Activated T-cell treated with anti-CD3 and anti-CD28 coated beads for 1 hour (primary cell): ENCODE measurements at regions not wholly inside any gene's neighbourhood (a gene's known extent, or its start where the extent isn't known, plus 50 kb on each side); places are given as distances from the start of the nearest gene placed in this dataset.
"Not testable (repeated sequence)": the region's sequence is repeated elsewhere in the genome, so short reads cannot be mapped to it uniquely, and the experiment has no call there.

Experiments
- DNase-seq: peaks from one replicate; pipeline ENCODE4 v3.0.0-alpha.2; 2020; ENCODE audit warnings: low read depth

GRCh38 chr3:99315896-99316295 is 322.5 kb upstream of the COL8A1 start:
- no peak for DNase-seq

GRCh38 chr3:99313485-99313884 is 324.9 kb upstream of the COL8A1 start:
- DNase-seq, result no peak

GRCh38 chr3:99298661-99299060 is 339.7 kb upstream of the COL8A1 start:
- DNase-seq, result no peak

- no peak for DNase-seq
Measured at GRCh38 chr3:99295836-99296235, 342.6 kb upstream of the COL8A1 start.

GRCh38 chr3:99294092-99294491 is 344.3 kb upstream of the COL8A1 start:
- not testable (repeated sequence) for DNase-seq

GRCh38 chr3:99287876-99288275 is 350.5 kb upstream of the COL8A1 start:
- no peak for DNase-seq

- no peak for DNase-seq
Measured at GRCh38 chr3:99286266-99286845, 352.0 kb upstream of the COL8A1 start.

GRCh38 chr3:99269606-99270351 is 368.3 kb upstream of the DCBLD2 start:
- no peak for DNase-seq

GRCh38 chr3:99256788-99257187 is 355.3 kb upstream of the DCBLD2 start:
- no peak for DNase-seq

GRCh38 chr3:99253963-99254355 is 352.5 kb upstream of the DCBLD2 start:
- no peak for DNase-seq

- no peak for DNase-seq
Measured at GRCh38 chr3:99250821-99251355, 349.4 kb upstream of the DCBLD2 start.

- DNase-seq, result no peak
Measured at GRCh38 chr3:99250272-99250671, 348.8 kb upstream of the DCBLD2 start.

GRCh38 chr3:99249627-99250026 is 348.1 kb upstream of the DCBLD2 start:
- DNase-seq, result no peak

- DNase-seq, result no peak
Measured at GRCh38 chr3:99248913-99249312, 347.4 kb upstream of the DCBLD2 start.

- no peak for DNase-seq
Measured at GRCh38 chr3:99248130-99248529, 346.6 kb upstream of the DCBLD2 start.

GRCh38 chr3:99246010-99246654 is 344.6 kb upstream of the DCBLD2 start:
- DNase-seq, result no peak

- no peak for DNase-seq
Measured at GRCh38 chr3:99242271-99242670, 340.8 kb upstream of the DCBLD2 start.

- DNase-seq, result no peak
Measured at GRCh38 chr3:99240700-99241099, 339.2 kb upstream of the DCBLD2 start.

GRCh38 chr3:99236576-99236975 is 335.1 kb upstream of the DCBLD2 start:
- no peak for DNase-seq

- no peak for DNase-seq
Measured at GRCh38 chr3:99232696-99233095, 331.2 kb upstream of the DCBLD2 start.

- DNase-seq, result no peak
Measured at GRCh38 chr3:99218468-99218867, 317.0 kb upstream of the DCBLD2 start.

GRCh38 chr3:99212969-99213368 is 311.5 kb upstream of the DCBLD2 start:
- DNase-seq, result no peak

GRCh38 chr3:99211309-99211708 is 309.8 kb upstream of the DCBLD2 start:
- DNase-seq, result no peak
